NCI-H2081 (cell line): ENCODE measurements at regions not wholly inside any gene's neighbourhood (a gene's known extent, or its start where the extent isn't known, plus 50 kb on each side); places are given as distances from the start of the nearest gene placed in this dataset.
"Not testable (repeated sequence)": the region's sequence is repeated elsewhere in the genome, so short reads cannot be mapped to it uniquely, and the experiment has no call there.

ENCODE experiments used
- DNase-seq, 2 experiments: peaks; one replicate each; lab custom pipeline; 2025; lab: John Stamatoyannopoulos, UW

- DNase-seq: not testable (repeated sequence)
Measured at GRCh38 chr2:82326180-82326767, 2021.7 kb upstream of the LRRTM1 start.

- no peak for DNase-seq
Measured at GRCh38 chr2:82320296-82320695, 2015.7 kb upstream of the LRRTM1 start.

- peak; percentile 32 to 75 for DNase-seq
Measured at GRCh38 chr2:82317012-82317411, 2012.5 kb upstream of the LRRTM1 start.

- no peak for DNase-seq
Measured at GRCh38 chr2:82316586-82316985, 2012.0 kb upstream of the LRRTM1 start.

- DNase-seq: no peak
Measured at GRCh38 chr2:82314836-82315472, 2010.4 kb upstream of the LRRTM1 start.

- DNase-seq: no peak
Measured at GRCh38 chr2:82307511-82307910, 2003.0 kb upstream of the LRRTM1 start.

GRCh38 chr2:82301506-82301905, 1997.0 kb upstream of the LRRTM1 start:
- DNase-seq: no peak

- DNase-seq: no peak
Measured at GRCh38 chr2:82289446-82289845, 1984.9 kb upstream of the LRRTM1 start.

GRCh38 chr2:82283075-82283474, 1978.5 kb upstream of the LRRTM1 start:
- DNase-seq: no peak

- DNase-seq: no peak
Measured at GRCh38 chr2:82282111-82282882, 1977.7 kb upstream of the LRRTM1 start.

GRCh38 chr2:82279367-82279766, 1974.8 kb upstream of the LRRTM1 start:
- DNase-seq: no peak

GRCh38 chr2:82278416-82278815, 1973.9 kb upstream of the LRRTM1 start:
- DNase-seq: no peak

GRCh38 chr2:82275599-82275998, 1971.0 kb upstream of the LRRTM1 start:
- peak in 1 of 2 experiments; percentile 23 for DNase-seq

- DNase-seq: no peak
Measured at GRCh38 chr2:82268446-82268845, 1963.9 kb upstream of the LRRTM1 start.

GRCh38 chr2:82260521-82260920, 1956.0 kb upstream of the LRRTM1 start:
- no peak for DNase-seq

- DNase-seq: no peak
Measured at GRCh38 chr2:82259551-82259950, 1955.0 kb upstream of the LRRTM1 start.

GRCh38 chr2:82257796-82258555, 1953.4 kb upstream of the LRRTM1 start:
- no peak for DNase-seq

- DNase-seq: no peak
Measured at GRCh38 chr2:82256983-82257632, 1952.6 kb upstream of the LRRTM1 start.

GRCh38 chr2:82256288-82256687, 1951.7 kb upstream of the LRRTM1 start:
- no peak for DNase-seq

- no peak for DNase-seq
Measured at GRCh38 chr2:82254728-82255127, 1950.2 kb upstream of the LRRTM1 start.

- no peak for DNase-seq
Measured at GRCh38 chr2:82246220-82246775, 1941.7 kb upstream of the LRRTM1 start.

GRCh38 chr2:82239176-82239575, 1934.6 kb upstream of the LRRTM1 start:
- DNase-seq: no peak
